ENCODE measurements at regions not wholly inside any gene's neighbourhood (a gene's known extent, or its start where the extent isn't known, plus 50 kb on each side); places are given as distances from the start of the nearest gene placed in this dataset.

GRCh38 chr15:38176155-38176554, 76.5 kb upstream of the SPRED1 start:
- no peak for TF ChIP-seq CTCF (IDR thresholded peaks at IDR 0.05; ENCODE audit: low read depth, low read length, missing control alignments)
- DNase-seq (ENCODE audit: low read depth): peak; percentile 16
- no peak overlapping the region for H3K4me3 ChIP-seq (ENCODE audit: low read depth, low read length)

GRCh38 chr15:38176691-38177090, 75.9 kb upstream of the SPRED1 start:
- no peak overlapping the region for H3K4me3 ChIP-seq (ENCODE audit: low read depth, low read length)
- TF ChIP-seq CTCF (IDR thresholded peaks at IDR 0.05; ENCODE audit: low read depth, low read length, missing control alignments): no peak
- no peak for DNase-seq (ENCODE audit: low read depth)

GRCh38 chr15:38182900-38183299, 69.7 kb upstream of the SPRED1 start:
- H3K4me3 ChIP-seq (ENCODE audit: low read depth, low read length): no peak overlapping the region
- no peak for TF ChIP-seq CTCF (IDR thresholded peaks at IDR 0.05; ENCODE audit: low read depth, low read length, missing control alignments)
- no peak for DNase-seq (ENCODE audit: low read depth)

- TF ChIP-seq CTCF (IDR thresholded peaks at IDR 0.05; ENCODE audit: low read depth, low read length, missing control alignments): no peak
- DNase-seq (ENCODE audit: low read depth): no peak
- H3K4me3 ChIP-seq (ENCODE audit: low read depth, low read length): no peak overlapping the region
These were observed 66.1 kb upstream of the SPRED1 start for GRCh38 chr15:38186507-38186906.

GRCh38 chr15:38187630-38188313, 64.9 kb upstream of the SPRED1 start:
- no peak for DNase-seq (ENCODE audit: low read depth)
- H3K4me3 ChIP-seq (ENCODE audit: low read depth, low read length): no peak overlapping the region
- no peak for TF ChIP-seq CTCF (IDR thresholded peaks at IDR 0.05; ENCODE audit: low read depth, low read length, missing control alignments)

GRCh38 chr15:38189671-38190295, 62.9 kb upstream of the SPRED1 start:
- DNase-seq (ENCODE audit: low read depth): no peak
- no peak for TF ChIP-seq CTCF (IDR thresholded peaks at IDR 0.05; ENCODE audit: low read depth, low read length, missing control alignments)

GRCh38 chr15:38190501-38190900, 62.1 kb upstream of the SPRED1 start:
- TF ChIP-seq CTCF (IDR thresholded peaks at IDR 0.05; ENCODE audit: low read depth, low read length, missing control alignments): no peak
- DNase-seq (ENCODE audit: low read depth): no peak
- no peak overlapping the region for H3K4me3 ChIP-seq (ENCODE audit: low read depth, low read length)

More at GRCh38 chr15:38189671-38190295, 62.9 kb upstream of the SPRED1 start:
- H3K4me3 ChIP-seq (ENCODE audit: low read depth, low read length): no peak overlapping the region
